GM19452 (cell line): ENCODE measurements at regions not wholly inside any gene's neighbourhood (a gene's known extent, or its start where the extent isn't known, plus 50 kb on each side); places are given as distances from the start of the nearest gene placed in this dataset.

Experiments used
- ATAC-seq: cut with Tn5 transposase; IDR thresholded peaks from one replicate; pipeline ENCODE4 v1.9.1; 2021; ENCODE audit not compliant: unreplicated experiment

DNA sequence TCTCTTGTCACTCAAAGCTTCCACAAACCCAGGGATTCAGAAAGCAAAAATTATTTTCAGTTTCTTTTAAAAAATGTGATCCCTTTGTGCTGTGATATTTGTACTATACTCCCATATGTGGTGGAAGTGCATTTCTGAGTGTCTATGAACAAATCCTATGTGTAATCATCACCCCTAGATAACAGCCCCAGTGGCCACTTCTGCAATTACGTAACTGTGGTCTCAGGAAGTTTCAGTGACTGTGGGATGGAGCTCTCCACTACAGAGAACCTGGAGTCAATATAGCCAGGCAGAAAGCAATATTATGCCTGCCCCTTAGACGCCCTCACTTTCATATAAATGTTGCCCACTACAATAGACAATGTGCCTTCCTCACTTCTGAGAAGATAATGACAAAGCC is 1101.7 kb upstream of the GHITM start:
- ATAC-seq: no peak

DNA sequence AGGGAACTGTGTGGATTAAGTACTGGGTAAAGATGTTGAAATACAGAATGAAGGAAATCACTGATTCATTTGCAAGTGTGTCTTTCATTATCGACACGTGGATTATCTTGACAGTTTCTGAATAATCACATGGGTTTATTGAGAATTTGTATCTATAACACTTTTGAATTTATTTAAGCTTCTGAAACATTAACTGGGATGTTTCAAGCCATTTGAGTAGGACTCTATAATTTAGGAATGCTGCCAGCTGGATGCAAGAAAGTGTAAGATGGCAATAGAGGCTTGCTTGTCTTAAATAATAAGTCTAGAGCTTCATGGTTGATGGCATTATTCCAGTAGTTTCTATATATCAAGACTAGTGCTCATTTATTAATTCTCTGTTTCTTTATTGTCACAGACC is 1100.7 kb upstream of the GHITM start:
- no peak for ATAC-seq

DNA sequence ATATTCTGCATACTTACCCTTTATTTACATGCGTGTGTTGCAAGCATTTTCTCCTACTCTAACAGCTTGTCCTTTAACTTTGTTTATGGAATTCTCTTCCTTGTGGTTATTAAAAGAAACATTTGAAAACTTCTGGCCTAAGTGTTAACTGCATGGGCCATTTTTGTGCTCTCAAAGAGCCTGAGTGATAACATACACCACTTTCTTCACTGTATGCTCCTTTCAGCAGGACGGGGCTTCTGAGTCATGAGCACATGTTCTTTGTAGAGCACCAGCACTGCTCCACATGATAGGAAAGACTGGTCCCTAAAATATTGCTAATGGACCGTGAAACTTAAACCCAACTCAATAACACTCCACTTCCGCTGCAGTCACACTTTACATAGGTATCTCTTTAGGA is 1093.6 kb upstream of the GHITM start:
- ATAC-seq: no peak

DNA sequence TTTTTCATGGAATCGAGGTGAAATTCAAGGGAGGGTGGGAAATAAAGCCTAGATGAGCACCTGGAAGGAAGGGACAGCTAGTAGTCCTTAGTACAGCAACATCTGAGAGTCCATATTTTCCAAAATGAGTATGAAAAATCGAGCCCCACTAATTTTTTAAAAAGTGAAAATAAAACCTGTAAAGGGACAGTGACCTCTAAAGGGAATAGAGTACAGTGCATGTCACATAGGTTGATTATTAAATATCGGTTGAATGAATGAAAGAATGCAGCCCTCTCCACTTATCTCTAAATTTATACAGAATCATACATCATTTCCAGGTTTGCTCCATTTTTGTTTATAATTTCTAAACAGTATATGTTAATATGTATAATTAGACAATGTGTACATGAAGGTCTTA is 1088.5 kb upstream of the GHITM start:
- no peak for ATAC-seq

GRCh38 chr10:83062871-83063270 is 1076.4 kb upstream of the GHITM start:
- ATAC-seq: no peak

DNA sequence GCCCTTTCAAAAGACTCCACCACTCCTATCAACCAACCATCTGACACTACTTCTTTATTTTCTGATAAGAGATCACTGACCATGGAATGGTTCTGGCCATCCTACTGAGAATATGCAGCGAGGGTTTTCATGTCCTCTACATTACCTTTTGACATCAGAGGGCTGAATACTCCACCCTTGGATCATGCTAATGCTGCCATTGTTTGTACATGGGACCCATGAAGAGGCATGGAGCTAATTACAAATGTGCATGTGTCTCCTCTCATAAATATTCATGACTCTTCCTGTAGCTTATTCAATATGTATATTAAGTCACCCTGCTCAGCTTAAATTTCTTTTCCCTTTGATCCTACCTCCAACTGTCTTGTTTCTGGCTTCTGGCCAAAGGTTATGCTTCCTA is 1065.8 kb upstream of the GHITM start:
- no peak for ATAC-seq

GRCh38 chr10:83075016-83075814 is 1064.1 kb upstream of the GHITM start:
- no peak for ATAC-seq

GRCh38 chr10:83075815-83076355 is 1063.4 kb upstream of the GHITM start:
- ATAC-seq: no peak

DNA sequence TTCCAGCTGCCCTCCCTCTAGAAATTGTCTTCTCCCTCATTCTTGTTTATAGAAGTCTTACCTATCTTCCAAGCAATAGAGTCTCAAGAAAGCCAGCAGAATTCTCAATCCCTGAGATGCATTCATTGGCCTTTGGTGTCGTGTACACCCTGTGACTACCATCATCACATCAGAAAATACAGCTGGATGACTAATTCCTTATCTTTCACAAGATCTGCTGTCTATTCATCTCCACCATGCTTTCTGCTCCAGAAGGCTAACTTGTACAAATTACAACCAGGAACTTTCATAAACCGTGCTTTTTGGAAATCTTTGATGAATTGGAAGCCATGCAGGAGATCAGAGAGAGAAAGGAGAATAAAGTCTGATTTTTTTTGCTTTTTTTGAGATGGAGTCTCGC is 1062.9 kb upstream of the GHITM start:
- ATAC-seq: no peak

- ATAC-seq: no peak
These were observed 1061.1 kb upstream of the GHITM start for GRCh38 chr10:83078160-83078559.

GRCh38 chr10:83078645-83079044 is 1060.7 kb upstream of the GHITM start:
- ATAC-seq: no peak

DNA sequence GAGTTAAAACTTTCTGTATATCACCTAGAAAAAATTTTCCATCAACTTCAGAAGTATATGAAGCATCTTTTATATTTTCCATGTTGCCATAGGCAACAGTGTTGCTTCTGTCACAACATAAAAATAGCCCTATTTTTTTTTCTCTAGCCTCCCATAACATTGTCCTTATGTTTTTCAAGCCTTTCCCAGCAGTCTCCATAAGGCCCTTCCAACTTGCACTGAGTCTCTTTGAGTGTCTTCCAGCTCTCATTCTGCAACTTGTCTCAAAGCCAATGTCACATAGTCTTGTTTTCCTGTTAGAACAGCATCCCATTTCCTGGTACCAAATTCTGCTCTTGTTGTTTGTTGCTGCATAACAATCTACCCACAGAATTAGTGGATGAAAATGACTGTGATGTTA is 1055.5 kb upstream of the GHITM start:
- no peak for ATAC-seq

- no peak for ATAC-seq
These were observed 1050.0 kb upstream of the GHITM start for GRCh38 chr10:83089335-83089734.

DNA sequence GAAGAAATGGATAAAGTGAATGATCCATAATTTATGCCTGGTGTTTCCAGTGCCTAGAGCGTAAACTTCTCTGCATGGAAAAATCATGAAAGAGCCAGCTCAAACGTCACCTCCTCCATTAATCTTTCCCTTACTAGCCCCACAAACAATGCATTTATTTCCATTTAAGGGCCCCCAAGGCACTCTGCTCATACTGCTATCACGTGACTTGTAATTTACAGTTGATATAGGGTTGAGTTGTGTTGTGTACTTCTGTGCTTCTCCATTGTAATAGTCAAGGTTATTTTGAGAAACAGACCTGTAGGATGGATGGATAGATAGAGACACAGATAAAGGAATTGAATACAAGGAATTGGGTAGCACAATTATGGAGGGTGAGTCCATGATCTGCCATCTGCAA is 1034.7 kb upstream of the GHITM start:
- no peak for ATAC-seq

DNA sequence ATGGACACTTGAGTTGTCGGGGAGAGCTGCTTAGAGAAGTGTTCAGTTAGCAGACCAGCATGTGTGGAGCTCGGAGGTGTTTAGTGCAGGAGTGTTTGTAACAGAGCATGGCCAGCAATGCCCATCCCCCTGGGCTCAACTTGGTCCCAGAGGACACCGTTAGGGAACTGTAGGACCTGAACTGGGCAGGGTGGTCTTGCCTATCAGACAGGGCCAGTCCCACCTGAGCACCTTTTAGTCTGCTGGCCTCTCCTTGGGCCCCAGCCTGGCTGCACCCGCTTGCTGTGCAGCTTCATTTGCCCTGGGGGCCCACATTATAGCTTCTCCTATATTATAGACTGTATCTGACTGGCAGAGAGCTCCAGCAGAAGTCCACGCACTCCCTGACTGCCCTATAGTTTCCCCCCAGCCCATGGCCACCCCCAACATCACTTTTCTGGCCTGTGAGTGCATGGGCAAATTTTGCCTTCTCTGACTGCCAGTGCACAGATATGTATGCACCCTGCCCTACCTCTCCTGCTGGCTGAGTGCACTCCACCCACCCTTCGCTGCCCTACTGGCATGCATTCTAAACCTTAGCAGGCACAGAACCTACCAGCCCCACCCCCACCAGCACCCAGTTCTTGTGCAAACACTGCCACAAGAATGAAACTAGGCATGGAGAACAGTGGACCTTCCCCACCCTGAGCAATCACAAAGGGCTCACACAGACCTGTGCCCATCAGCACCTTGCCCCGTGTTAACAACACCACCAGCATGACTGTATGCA is 1030.6 kb upstream of the GHITM start:
- no peak for ATAC-seq

DNA sequence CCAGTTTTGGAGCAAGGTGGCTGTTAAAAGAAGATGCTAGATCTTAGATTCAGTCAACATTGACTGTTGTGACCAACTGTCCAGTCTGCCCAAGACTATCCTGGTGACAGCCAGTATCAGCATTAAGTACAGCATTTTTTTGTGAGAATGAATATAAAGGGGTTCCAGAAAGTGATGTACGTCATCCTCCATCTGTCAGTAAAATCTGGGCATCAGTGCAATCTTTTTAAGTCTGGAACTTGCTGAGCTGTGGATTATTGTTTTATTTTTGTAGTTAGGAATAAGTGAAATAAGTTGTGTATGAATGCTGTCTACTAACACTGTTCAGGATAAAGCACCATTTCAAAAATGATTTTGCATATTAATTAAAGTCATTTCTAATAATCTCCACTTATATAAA is 1020.0 kb upstream of the GHITM start:
- no peak for ATAC-seq

DNA sequence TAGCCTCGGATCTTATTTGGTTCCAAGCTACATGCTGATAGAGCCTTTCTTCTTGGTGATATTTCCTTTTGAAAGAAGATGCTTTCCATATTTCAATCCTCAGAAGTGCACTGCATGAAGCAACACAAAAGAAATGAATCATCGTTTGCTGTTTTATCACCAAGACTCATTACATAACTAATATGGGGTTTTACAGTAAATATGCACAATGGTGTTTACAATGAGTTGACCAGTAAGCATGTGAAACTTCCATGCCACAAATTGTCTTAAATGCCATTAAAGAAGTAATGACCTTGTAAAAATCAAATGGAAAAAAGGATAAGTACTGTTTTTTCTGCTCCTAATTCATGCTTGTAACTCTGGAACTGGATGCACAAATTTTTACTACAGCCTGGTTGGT is 1017.0 kb upstream of the GHITM start:
- ATAC-seq: no peak

- ATAC-seq: no peak
These were observed 1011.2 kb upstream of the GHITM start for GRCh38 chr10:83127942-83128575.

DNA sequence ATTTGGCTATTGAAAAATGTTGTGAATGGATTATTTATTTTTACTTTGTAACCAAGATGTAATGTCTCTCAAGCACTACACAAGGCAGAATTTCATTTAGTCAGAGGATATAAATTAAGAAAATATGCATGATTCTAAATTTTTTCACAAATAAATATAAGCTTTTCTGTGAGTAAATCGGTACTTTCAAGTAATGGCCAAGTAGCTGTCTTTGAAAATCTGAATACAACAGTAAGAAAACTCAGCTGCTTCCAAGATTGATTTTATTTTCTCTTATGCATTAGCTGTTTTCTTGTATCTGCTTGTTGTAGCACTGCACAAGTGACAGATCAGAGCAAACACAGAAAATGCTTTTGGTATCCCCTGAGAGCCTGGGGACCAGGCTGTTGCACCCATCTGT is 998.5 kb upstream of the GHITM start:
- ATAC-seq: no peak

DNA sequence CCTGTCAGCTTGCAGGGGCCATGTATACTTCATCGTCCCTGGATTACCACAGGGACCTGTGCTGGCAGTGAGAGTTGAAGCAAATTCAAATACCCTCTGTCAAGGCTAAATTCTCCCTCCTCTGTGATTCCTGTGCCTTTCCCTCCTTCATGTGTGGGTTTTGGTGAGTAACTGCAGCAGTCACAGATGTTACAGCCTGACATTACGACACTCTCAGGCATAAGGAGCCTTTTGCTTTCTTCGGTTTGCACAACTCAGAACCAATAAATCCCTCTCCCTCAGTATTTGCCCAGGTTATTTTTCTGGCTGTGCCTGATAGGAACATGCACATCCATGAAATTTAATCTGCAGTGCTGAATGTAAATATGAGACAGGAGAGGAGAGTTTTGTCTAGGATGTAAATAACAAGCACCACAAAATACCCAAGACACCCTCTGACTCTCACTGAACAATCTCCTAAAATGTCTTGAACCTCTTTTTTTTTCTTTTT is 997.2 kb upstream of the GHITM start:
- no peak for ATAC-seq

GRCh38 chr10:83144461-83144860 is 994.8 kb upstream of the GHITM start:
- no peak for ATAC-seq

DNA sequence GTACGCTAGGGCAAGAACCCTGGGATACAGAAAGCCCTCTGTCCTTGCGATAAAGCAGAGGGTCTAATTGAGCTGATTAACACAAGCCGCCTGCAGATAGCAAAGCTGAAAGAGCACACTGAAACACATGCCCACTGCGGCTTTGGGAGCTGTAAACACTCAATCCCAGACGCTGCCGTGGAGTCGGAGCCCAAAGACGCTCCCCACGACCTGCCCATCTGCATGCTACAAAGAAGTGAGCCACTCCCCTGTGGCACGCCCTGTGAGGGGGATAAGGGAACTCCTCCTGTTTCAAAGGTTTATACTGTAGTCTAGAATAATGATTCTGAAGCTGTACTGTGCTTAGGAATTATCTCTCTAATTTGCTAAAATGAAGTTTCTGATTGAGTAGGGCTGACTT is 985.6 kb upstream of the GHITM start:
- ATAC-seq: no peak
